ENCODE measurements at regions not wholly inside any gene's neighbourhood (a gene's known extent, or its start where the extent isn't known, plus 50 kb on each side); places are given as distances from the start of the nearest gene placed in this dataset.
A peak's percentile ranks its signal among the peaks of the same experiment; 100 is the strongest.

GRCh38 chr3:34323517-34323916 lies 525.1 kb downstream of the PDCD6IP start:
- DNase-seq, result no peak

- DNase-seq, result no peak
These were observed 548.2 kb downstream of the PDCD6IP start for GRCh38 chr3:34346656-34347055.

- no peak for DNase-seq
These were observed 553.7 kb downstream of the PDCD6IP start for GRCh38 chr3:34351882-34352777.

- DNase-seq, result no peak
These were observed 554.4 kb downstream of the PDCD6IP start for GRCh38 chr3:34352778-34353331.

GRCh38 chr3:34357461-34357860 lies 559.0 kb downstream of the PDCD6IP start:
- DNase-seq, result peak; percentile 8

- DNase-seq, result peak; percentile 25
These were observed 560.6 kb downstream of the PDCD6IP start for GRCh38 chr3:34359064-34359463.

- DNase-seq, result no peak
These were observed 562.3 kb downstream of the PDCD6IP start for GRCh38 chr3:34360713-34361112.

GRCh38 chr3:34361921-34362320 lies 563.5 kb downstream of the PDCD6IP start:
- no peak for DNase-seq

GRCh38 chr3:34362910-34363309 lies 564.5 kb downstream of the PDCD6IP start:
- DNase-seq, result no peak

GRCh38 chr3:34363881-34364280 lies 565.5 kb downstream of the PDCD6IP start:
- DNase-seq, result no peak

- DNase-seq, result no peak
These were observed 565.9 kb downstream of the PDCD6IP start for GRCh38 chr3:34364335-34364734.

- DNase-seq, result no peak
These were observed 566.8 kb downstream of the PDCD6IP start for GRCh38 chr3:34365231-34365630.

GRCh38 chr3:34365771-34366170 lies 567.3 kb downstream of the PDCD6IP start:
- DNase-seq, result no peak

GRCh38 chr3:34367521-34367920 lies 569.1 kb downstream of the PDCD6IP start:
- no peak for DNase-seq

- DNase-seq, result no peak
These were observed 576.1 kb downstream of the PDCD6IP start for GRCh38 chr3:34374521-34374920.

- DNase-seq, result no peak
These were observed 578.3 kb downstream of the PDCD6IP start for GRCh38 chr3:34376691-34377090.

- DNase-seq, result no peak
These were observed 579.5 kb downstream of the PDCD6IP start for GRCh38 chr3:34377961-34378360.

- DNase-seq, result no peak
These were observed 582.8 kb downstream of the PDCD6IP start for GRCh38 chr3:34381243-34381642.

- peak; percentile 71 for DNase-seq
These were observed 584.4 kb downstream of the PDCD6IP start for GRCh38 chr3:34382859-34383258.

GRCh38 chr3:34386309-34386708 lies 587.9 kb downstream of the PDCD6IP start:
- DNase-seq, result no peak

GRCh38 chr3:34387826-34388564 lies 589.6 kb downstream of the PDCD6IP start:
- DNase-seq, result no peak

GRCh38 chr3:34388830-34389229 lies 590.4 kb downstream of the PDCD6IP start:
- DNase-seq, result no peak

- DNase-seq, result no peak
These were observed 596.7 kb downstream of the PDCD6IP start for GRCh38 chr3:34394978-34395748.
